IPS DF 4.7 (cell line): ENCODE measurements at regions not wholly inside any gene's neighbourhood (a gene's known extent, or its start where the extent isn't known, plus 50 kb on each side); places are given as distances from the start of the nearest gene placed in this dataset.

ENCODE experiments used
- DNase-seq: peaks from one replicate; pipeline ENCODE4 v3.0.0-alpha.2; 2013; ENCODE audit warnings: low spot score; ENCODE audit errors: extremely low read depth

DNA sequence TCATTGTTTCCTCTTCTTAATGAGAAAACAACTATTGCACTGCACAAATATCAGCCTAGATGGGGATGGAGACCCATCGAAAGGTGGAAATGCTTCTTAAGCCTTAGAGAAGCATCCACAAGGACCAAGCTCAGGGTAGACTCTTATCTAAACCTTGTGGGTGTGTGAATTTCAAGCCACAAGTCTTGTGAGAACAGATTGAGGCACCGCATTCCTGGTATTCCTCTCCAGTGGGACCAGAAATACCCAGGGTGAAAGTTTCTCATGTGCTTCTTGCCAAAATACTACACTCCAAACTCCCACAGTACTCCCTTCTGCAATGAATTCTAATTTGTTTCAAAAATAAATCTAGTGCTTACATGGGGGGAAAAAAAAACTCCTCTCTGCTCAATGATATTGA, 375.6 kb downstream of the PDGFC start:
- no peak for DNase-seq

DNA sequence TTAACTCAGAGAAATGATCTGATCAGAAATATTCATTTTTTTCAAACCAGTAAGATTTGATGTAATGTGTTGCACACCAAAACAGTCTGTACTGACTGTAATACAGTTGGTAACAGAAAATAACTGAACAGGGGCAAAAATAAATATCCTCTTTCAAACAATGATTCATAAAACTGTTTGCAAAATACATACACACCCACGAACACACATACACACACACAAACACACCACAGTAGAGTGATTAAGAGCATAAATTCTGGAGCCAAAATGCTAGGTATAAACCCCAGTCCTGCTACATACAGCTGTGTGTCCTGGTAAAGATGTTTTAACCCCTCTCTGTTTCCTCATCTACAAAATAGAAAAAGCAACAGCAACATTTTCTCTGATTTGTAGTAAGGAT, 376.6 kb downstream of the PDGFC start:
- no peak for DNase-seq

DNA sequence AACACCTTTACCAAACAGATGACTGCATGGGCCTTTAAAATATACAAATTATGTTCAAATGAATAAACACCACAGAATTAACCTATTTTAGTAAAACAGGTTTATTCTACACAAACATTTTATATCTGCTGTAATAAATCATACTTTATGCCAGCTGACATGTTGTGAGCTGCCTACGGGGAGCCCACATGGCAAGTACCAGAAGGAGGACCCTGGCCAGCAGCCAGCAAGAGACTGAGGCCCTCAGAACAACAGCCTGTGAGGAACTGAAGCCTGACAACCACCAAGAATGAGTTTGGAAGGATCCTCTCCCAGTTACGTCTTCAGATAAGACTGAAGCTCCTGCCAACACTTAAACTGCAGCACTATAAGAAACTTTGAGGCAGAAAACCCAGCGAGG, 377.0 kb downstream of the PDGFC start:
- no peak for DNase-seq

DNA sequence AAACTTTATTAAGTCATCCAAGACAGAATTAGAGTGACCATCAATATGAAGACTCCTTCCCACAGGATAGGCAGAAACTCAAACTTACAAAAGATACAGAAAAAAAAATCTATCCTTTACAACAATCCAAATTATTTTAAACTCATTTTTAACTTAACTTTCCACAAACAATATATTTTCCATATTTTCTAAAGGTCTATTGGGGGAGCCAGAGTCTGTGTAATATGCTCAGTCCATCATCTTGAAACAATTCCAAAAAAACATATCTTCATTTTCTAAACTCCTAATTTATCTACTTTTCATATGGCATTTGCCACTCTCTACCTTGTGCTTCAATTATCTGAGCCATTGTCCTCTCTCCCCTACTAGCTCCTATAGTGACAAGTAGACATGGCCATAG, 378.1 kb downstream of the PDGFC start:
- no peak for DNase-seq

DNA sequence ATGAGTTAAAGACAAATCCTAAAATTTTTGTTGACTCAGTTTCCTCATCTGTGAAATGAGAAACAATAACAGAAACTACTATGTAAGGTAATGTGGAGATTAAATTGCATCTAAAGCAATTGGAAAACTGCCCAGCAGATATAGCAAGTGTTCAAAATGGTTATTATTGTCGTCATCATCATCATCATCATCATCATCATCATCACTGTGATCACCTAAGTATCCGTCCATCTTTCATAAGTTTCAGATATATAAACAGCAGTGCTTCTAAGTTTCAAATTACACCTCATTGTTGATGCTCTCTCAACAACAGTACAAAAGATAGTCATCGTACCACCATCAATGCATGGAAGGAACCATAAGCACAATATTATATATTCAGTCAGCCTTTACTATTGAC, 379.9 kb downstream of the PDGFC start:
- DNase-seq = no peak

DNA sequence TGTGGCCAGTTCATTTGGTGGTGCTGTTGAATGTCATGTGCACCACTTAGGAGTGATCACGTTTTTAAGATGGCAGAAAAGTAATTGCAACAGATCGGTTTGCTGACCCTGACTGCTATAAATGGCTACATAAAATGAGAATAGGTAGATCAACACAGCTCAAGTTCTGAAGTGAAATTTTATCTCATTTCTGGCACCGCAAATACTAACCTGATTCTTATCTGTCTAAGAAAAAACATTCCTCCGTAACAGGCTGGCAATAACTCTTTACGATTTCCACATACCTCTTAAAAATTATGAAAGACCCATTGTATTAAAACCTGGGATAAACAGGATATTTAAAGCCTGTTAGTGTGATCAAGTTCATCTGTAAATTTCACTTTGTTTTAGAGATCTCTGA, 387.5 kb downstream of the PDGFC start:
- DNase-seq = no peak

DNA sequence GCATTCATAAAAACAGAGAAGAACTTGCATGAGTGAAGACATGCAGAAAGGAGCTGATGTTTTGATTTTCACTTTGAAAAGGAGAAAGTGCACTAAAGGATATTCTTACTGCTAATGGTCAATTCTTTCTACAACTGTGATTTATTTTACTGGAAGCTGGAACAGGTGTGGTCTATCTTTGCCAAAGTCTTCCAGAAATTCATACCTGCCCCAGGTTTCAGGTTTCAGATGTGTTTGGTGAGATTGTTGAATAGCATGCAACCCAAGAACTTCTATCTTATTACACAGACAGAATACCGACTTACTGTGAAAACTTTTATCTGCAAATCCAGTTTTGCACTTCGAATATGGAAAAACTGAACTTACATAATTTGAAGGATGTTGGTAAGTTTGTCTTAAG, 388.3 kb downstream of the PDGFC start:
- DNase-seq = no peak

DNA sequence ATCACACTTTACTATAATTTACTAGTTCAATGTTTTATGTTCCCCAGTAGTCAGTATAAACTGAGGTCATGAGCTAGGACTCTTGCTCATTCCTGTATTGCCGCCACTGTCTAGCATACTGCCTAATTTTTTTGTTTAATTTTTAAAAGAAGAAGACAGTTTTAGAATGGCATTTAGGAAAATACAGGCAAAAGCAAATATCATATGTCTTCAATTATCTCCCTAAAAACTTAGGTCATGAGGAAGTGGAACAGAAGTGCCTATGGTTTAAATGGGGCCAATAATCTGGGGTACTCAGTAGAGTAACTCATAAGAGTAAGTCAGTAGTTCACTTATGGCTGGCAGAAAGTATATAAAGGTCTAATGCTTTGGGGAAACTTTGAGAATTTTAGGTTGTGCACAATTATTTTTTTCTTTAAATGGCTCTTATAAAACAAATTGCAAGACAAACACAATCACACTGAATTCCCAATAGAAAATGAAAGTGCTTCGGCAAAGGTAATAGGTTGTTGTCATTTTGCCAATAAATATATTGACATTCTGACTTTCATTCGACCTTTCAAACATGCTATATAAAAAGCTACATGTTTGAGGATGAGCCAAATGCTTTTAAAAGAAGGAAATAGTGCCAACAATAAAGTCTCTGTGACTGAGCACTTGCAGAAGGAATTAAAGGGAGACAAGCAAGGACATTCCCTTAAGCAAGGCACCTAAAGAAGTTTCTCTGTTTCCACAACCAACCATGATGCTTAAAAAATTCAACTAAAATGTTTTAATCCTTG, 390.1 kb downstream of the PDGFC start:
- DNase-seq = no peak

DNA sequence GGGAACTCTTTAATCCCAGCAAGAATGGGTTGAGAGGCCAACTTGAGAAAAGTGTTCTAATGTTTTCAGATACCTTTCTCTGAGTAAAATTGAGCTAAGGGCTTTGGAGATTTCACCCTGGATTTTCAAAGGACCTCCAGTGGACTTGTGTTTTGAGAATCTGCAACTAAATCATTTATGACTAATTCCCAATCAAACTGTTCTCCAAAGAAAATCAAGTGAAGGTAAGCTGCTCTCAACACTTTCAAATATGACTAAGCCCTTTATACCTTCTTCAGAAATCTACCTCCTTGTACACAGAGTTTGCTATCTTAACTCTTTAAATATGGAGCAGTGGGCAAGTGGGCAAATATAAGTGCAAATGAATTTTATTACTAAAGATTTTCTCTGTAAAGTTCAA, 392.9 kb downstream of the PDGFC start:
- DNase-seq = no peak

DNA sequence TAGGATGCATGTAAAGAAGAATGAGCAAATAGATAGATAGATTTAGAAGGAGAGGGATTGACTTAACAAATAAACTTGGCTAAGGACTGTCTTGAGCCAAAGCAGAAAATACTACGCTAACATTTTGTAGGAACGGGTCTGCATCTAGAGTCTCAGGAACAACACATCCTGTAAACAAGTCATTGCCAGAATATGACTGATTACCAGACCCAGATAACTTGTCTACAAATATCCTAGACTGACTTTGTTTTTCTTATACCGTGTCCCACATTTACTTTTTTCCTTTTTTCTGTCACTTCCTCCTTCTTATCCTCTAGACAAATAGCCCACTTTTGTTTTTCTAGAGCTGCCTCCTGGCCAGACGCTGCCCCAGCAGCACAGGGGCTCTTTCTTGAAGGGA, 393.6 kb downstream of the PDGFC start:
- no peak for DNase-seq

DNA sequence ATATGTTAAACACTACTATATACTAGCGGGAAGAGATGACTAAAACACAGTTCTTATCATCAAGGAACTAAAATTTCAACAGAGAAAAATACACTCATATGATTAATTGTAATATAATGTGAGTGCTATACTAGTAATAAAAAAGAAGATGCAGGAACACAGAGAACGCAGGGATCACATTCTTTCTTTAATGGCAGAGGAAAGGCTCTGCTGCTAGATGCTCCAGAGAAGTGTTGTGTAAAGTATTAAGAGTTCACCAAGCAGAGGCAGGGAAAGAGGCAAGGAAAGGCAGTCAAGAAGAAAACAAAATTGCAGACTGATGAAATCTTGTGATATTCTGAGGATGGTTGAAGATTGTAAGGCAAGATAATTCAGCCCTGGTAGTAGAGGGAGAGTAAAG, 394.7 kb downstream of the PDGFC start:
- DNase-seq = no peak

DNA sequence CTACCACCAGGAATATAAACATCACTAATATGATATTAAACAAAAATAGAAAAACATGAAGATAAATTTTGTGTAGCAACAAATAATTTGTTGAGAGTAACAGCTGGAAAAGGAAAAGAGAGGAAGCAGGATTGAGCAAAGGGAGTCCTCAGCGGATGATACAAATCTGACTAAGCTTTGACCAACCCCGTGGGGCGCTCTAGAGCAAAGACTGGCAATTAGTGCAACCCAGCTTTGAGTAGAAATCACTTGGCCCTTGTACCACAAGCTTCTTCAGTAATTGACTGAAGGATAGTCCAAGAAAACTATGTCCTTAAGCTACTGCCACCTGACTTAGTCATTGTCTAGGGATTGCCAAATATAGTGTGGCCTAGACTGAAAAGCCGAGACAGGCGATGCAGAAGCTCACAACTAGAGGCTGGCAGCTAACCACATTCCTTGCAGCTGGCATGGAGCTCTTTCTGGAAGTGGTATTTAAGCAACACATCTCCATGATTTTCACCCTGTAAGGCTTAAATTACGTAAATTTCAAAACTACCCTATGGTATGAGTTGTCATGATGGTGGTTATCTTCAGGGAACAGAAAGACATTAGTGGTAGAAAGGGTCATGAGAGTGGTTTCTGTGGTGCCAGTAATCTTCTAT, 396.0 kb downstream of the PDGFC start:
- DNase-seq = no peak

DNA sequence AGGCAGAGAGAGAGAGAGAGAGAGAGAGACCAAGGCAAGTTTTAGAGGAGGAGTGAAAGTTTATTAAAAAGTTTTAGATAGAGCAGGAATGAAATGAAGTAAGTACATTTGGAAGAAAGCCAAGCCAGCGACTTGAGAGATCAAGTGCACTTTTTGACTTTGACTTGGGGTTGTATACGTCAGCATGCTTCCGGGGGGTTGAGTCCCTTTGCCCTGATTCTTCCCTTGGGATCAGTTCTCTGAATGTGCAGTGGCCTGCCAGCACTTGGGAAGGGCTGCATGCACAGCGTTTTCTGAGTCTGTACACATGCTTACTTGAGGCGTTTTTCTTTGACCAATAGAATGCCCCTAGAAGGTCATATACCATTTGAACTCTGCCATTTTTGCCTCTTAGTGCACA, 400.5 kb downstream of the PDGFC start:
- no peak for DNase-seq

DNA sequence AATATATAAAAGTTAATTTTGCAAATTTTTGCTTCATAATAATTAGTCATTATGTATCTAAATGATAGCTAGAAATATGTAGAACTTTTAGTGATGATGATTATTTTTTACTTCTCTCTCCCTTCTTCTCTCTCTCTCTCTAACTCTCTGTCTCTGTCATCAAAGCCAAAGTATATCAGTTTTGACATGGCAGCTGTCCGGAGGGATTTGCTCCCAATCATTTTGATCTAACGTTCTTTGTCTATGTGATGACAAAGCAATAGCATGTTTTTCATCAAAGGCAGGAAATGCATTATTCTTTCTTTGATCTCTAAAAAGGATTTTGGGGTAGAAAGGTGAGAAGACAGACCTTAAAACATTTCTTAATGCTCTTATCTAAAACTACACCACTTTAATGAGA, 402.1 kb downstream of the PDGFC start:
- no peak for DNase-seq

DNA sequence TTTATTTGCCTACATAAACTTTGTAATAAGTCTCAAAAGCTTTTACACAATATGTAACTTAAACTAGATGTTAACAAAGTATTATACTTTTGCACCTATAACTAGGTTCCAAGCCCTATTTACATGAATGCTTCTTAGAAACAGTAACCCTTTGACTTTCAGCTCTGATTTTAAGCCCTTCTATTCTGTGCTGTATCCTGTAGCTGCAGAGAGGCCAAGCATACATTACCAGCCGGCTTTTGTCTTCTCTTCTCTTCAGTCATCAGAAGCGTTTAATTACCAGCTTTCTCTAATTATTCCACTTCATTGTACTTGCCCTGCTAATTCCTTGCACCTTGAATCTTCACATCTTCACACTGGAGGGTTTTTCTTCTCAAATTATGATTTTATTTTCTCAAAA, 403.1 kb downstream of the PDGFC start:
- DNase-seq = no peak

DNA sequence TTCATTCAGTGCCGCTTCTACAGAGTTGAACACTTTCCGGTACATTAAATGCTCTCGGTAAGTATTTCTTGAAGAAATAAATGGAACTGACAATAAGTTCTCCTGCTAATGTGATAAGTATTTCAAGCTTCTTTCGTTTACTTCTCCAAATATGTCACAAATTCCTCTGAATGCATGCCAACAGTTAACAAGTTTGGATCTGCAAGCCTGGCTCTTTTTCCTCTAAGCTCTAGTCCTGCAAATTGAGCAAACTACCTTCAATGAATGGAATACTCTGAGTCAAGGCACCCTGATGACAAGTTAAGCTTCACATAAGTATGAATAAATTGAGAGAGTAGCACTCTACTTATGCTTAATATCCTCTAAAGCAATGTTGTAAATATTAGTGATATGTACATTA, 403.6 kb downstream of the PDGFC start:
- no peak for DNase-seq

DNA sequence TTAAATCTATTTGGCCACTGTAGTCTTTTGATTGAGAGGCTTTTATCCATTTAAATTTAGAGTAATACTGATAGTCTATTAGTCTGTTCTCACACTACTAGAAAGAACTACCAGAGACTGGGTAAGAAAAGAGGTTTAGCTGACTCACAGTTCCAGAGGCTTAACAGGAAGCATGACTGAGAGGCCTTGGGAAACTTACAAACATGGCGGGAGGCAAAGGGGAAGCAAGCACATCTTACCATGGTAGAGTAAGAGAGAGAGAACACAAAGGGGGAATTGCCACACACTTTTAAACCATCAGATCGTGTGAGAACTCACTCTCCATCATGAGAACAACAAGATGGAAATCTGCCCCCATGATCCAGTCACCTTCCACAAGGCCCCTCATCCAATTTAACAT, 410.9 kb downstream of the PDGFC start:
- DNase-seq = no peak

DNA sequence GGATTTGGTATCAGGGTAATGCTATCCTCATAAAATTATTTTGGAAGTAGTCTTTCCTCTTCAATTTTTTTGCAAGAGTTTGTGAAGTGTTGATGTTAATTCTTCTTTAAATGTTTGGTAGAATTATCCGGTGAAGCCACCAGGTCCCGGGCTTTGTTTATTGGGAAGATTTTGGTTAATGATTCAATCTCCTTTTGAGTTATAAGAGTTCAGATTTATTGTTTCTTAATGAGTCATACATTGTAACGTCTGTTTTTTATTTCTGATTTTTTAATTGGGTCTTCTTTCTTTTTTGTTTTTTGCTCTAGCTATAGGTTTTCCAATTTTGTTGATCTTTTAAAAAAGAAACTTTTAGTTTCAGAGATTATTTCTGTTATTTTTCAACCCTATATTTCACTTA, 412.3 kb downstream of the PDGFC start:
- no peak for DNase-seq

DNA sequence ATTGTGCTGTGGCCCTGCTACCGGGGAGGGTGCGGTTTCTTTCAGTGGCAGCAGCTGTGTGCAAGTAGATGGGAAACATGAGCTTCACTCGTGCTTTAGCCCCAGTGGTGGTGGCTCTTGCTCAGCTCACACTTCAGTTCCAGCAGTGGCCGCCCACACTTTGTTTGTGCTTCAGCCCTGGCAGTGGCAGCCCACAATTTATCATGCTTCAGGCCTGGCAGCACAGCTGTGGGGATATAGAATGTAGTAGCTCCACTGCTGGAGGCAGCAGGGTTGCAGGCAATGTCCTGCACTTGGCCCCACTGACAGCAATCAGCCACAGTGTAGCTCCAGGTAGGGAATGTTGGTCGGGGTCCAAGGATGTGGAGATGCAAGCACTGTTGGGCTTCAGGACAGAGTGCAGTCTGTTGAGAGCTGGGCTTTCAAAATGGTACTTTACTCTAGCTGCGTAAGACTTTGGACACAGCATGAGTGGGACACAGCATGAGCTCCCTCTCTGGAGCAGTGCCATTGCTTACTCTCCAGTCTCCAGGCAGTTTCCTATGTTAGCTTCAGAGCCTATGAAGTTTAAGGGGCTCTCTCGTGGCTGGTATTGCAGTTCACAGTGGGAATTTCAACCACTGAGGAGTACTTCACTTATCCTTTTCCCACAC, 413.1 kb downstream of the PDGFC start:
- DNase-seq = no peak

DNA sequence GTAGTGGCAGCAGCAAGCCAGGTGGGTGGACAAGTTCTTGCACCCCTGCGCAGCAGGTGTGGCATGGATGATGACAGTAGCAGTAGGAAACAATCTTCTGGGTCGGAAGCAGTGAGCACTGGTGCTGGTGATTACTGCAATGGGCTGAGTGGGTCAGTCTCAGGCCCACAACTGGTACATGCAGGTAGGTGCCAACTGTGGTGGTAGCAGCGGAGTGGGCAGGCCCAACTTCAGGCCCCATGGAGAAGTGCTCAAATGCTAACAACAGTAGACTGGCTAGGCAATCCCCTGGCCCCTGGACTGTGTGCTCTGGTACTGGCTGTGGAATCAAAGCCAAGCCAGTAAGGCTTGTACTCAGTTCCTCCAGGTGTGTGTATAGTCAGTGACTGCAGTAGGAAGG, 413.7 kb downstream of the PDGFC start:
- DNase-seq = no peak

DNA sequence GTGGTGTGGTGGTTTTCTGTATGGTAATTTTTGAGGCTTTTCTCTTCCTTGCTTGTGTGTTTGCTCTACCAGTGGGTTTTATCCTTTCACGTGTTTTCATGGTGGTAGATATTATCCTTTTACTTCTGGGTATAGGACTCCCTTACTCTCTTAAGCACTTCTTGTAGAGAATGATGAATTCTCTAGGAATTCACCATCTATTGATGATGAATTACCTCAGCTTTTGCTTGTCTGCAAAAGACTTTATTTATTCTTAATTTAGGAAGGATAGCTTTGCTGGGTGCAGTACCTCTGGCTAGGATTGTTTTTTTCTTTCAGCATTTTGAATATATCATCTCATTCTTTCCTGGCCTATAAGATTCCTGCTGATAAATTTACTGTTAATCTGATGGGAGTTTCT, 415.3 kb downstream of the PDGFC start:
- no peak for DNase-seq

DNA sequence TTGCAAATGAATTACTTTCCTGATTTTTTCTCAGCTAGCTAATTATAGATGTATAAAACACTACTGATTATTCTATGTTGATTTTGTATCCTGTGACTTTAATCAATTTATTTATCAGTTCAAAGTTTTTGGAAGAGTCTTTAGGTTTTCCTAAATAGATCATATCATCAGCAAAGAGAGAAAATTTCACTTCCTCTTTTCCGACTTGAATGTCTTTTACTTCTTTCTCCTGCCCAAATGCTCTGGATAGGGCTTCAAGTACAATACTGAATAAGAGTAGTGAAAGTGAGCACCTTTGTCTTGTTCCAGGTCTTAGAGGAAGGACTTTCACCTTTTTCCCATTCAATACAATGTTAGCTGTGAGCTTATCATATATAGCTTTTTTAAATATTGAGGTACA, 417.9 kb downstream of the PDGFC start:
- no peak for DNase-seq

DNA sequence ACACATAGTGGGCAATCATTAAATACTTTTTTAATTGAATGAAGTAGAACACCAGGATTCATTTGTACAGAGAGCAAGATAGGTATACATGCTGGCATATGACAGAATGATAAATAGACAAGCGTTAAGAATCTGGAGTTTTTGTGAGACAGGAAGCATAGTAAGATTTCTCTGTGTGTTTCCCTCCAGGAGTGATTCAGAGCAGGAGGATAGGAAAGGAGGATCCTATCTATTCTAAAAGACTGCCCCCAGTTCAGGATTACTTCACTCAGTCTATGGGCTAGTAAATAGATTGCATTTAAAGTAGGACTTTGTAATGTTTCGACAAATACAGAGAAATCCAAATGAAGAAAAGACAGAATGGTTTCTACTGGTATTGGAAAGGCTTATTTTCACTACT, 423.7 kb downstream of the PDGFC start:
- DNase-seq = no peak
